Gastroesophageal sphincter (tissue), 4 donors: ENCODE measurements at regions not wholly inside any gene's neighbourhood (a gene's known extent, or its start where the extent isn't known, plus 50 kb on each side); places are given as distances from the start of the nearest gene placed in this dataset.
"Not testable (repeated sequence)": the region's sequence is repeated elsewhere in the genome, so short reads cannot be mapped to it uniquely, and the experiment has no call there.

Experiments
- ATAC-seq: fragments of 150-250 bp; one replicate; pipeline ENCODE4 v1.9.1; 2016; ENCODE audit warnings: mild to moderate bottlenecking, moderate library complexity
- H3K27ac ChIP-seq, 4 donors: fragments of 200-600 bp; sonication (generic) in 3 of 4; 1 replicate in 3 of 4; 2 replicates in 1 of 4; pipeline ENCODE4 v1.5.1; 2016 to 2019
- H3K27me3 ChIP-seq: fragments of 200-600 bp; sonication (generic); one replicate; pipeline ENCODE4 v1.5.1; 2019
- H3K36me3 ChIP-seq, 2 donors: fragments of 200-600 bp; sonication (generic); one replicate each; pipeline ENCODE4 v1.5.1; 2019; ENCODE audit warnings: control low read depth in 1 of 2
- H3K4me1 ChIP-seq, 3 donors: fragments of 200-600 bp; sonication (generic); 1 replicate in 2 of 3; 2 replicates in 1 of 3; pipeline ENCODE4 v1.5.1; 2016 to 2019; ENCODE audit warnings: control low read depth in 2 of 3
- H3K4me3 ChIP-seq, 2 donors: fragments of 200-600 bp; sonication (generic); one replicate each; pipeline ENCODE4 v1.5.1; 2019; ENCODE audit warnings: mild to moderate bottlenecking in 1 of 2, moderate library complexity in 1 of 2
- H3K9me3 ChIP-seq, 3 donors: fragments of 200-600 bp; sonication (generic); one replicate each; pipeline ENCODE4 v1.5.1; 2017 to 2019; ENCODE audit warnings: control low read depth in 2 of 3
- CTCF ChIP-seq, 4 experiments: fragments of 200-600 bp in 2 of 4; fragments of 450-650 bp in 2 of 4; sonication (generic) in 1 of 4; IDR thresholded peaks; one replicate each; pipeline ENCODE4 v1.5.1; 2017 to 2019; ENCODE audit warnings: antibody characterized with exemption in 4 of 4, mild to moderate bottlenecking in 2 of 4, moderate library complexity in 2 of 4
- EP300 ChIP-seq: sonication (generic); formaldehyde crosslinking; IDR thresholded peaks from one replicate; pipeline ENCODE4 v1.6.1; 2017; ENCODE audit warnings: antibody characterized with exemption, mild to moderate bottlenecking
- POLR2A ChIP-seq, 2 donors: fragments of 450-650 bp; IDR thresholded peaks; one replicate each; pipeline ENCODE4 v1.6.1; 2017; ENCODE audit warnings: antibody characterized with exemption in 2 of 2, mild to moderate bottlenecking in 2 of 2, moderate library complexity in 1 of 2
- POLR2AphosphoS5 ChIP-seq: sonication (generic); formaldehyde crosslinking; IDR thresholded peaks from one replicate; pipeline ENCODE4 v1.6.1; 2017; ENCODE audit warnings: antibody characterized with exemption
- WGBS, 2 donors: methylation state at CpG; one replicate each; pipeline ENCODE4 v1.1.5; 2018; ENCODE audit warnings: low coverage in 1 of 2; 5-methylcytosine and 5-hydroxymethylcytosine counted together

- H3K36me3 ChIP-seq, result no peaks in the 10 kb centered on the region
- peaks cover 0 to 4% (median 0%) of the 10 kb centered on the region in 3 donors for H3K4me1 ChIP-seq
- H3K4me3 ChIP-seq, result no peak overlapping the region
- no peak for TF ChIP-seq CTCF (IDR thresholded peaks at IDR 0.05)
- no peak for TF ChIP-seq POLR2A (IDR thresholded peaks at IDR 0.05)
- TF ChIP-seq POLR2AphosphoS5, result no peak
- no peak for TF ChIP-seq EP300
- 60% methylated on average over 1 of the region's 4 CpGs; no CpG with 5 or more reads in 1 of the 2 donors for WGBS, 2 donors
- H3K9me3 ChIP-seq, result no peaks in the 10 kb centered on the region
- no peaks in the 10 kb centered on the region for H3K27me3 ChIP-seq
- H3K27ac ChIP-seq, result no peak overlapping the region
- ATAC-seq, result no peak
Measured at GRCh38 chr18:46239998-46240397, 135.8 kb downstream of the HAUS1 start.

- not testable (repeated sequence) for H3K36me3 ChIP-seq, H3K4me3 ChIP-seq, H3K4me1 ChIP-seq, ATAC-seq, H3K27ac ChIP-seq, H3K27me3 ChIP-seq, H3K9me3 ChIP-seq
- 93 to 96% methylated on average over 5 to 6 of the region's 7 CpGs for WGBS, 2 donors
Measured at GRCh38 chr18:46241393-46241792, 137.2 kb downstream of the HAUS1 start.

- no peaks in the 10 kb centered on the region for H3K36me3 ChIP-seq
- ATAC-seq, result no peak
- TF ChIP-seq CTCF (IDR thresholded peaks at IDR 0.05), result no peak
- TF ChIP-seq POLR2A (IDR thresholded peaks at IDR 0.05), result no peak
- TF ChIP-seq EP300, result no peak
- no peak for TF ChIP-seq POLR2AphosphoS5
- H3K9me3 ChIP-seq, result no peaks in the 10 kb centered on the region
- H3K27me3 ChIP-seq, result no peaks in the 10 kb centered on the region
- no peak overlapping the region for H3K27ac ChIP-seq
- H3K4me1 ChIP-seq, result peaks cover 0 to 3% (median 0%) of the 10 kb centered on the region in 3 donors
- WGBS, 2 donors, result 90 to 93% methylated on average over 5 to 6 of the region's 6 CpGs
- H3K4me3 ChIP-seq, result no peak overlapping the region
Measured at GRCh38 chr18:46242183-46242582, 138.0 kb downstream of the HAUS1 start.

- Histone ChIP-seq H3K9me3 (no peaks in the 10 kb centered on the region), H3K36me3 (no peaks in the 10 kb centered on the region), H3K27ac (no peak overlapping the region), H3K27me3 (no peaks in the 10 kb centered on the region), H3K4me3 (no peak overlapping the region), H3K4me1 (peaks cover 0 to 3% (median 0%) of the 10 kb centered on the region in 3 donors)
- ATAC-seq, result no peak
- no peak for TF ChIP-seq CTCF (IDR thresholded peaks at IDR 0.05)
- TF ChIP-seq EP300, result no peak
- TF ChIP-seq POLR2A (IDR thresholded peaks at IDR 0.05), result no peak
- no peak for TF ChIP-seq POLR2AphosphoS5
- 0 to 47% methylated on average over 1 of the region's 1 CpG for WGBS, 2 donors
Measured at GRCh38 chr18:46243095-46243494, 138.9 kb downstream of the HAUS1 start.

GRCh38 chr18:46243673-46244072, 139.5 kb downstream of the HAUS1 start:
- TF ChIP-seq EP300 (no peak), CTCF (IDR thresholded peaks at IDR 0.05) (no peak), POLR2AphosphoS5 (no peak), POLR2A (IDR thresholded peaks at IDR 0.05) (no peak)
- H3K27ac ChIP-seq, result no peak overlapping the region
- no peak overlapping the region for H3K4me3 ChIP-seq
- H3K4me1 ChIP-seq, result peaks cover 0 to 3% (median 0%) of the 10 kb centered on the region in 3 donors
- ATAC-seq, result no peak
- peaks cover 0 to 2% of the 10 kb centered on the region in 2 donors for H3K36me3 ChIP-seq
- no peaks in the 10 kb centered on the region for H3K27me3 ChIP-seq
- H3K9me3 ChIP-seq, result no peaks in the 10 kb centered on the region
- 78 to 80% methylated on average over 2 to 3 of the region's 3 CpGs for WGBS, 2 donors
